ENCODE measurements at regions not wholly inside any gene's neighbourhood (a gene's known extent, or its start where the extent isn't known, plus 50 kb on each side); places are given as distances from the start of the nearest gene placed in this dataset.

GRCh38 chr4:60743654-60744053, 456.5 kb upstream of the ADGRL3 start:
- 17 to 57% methylated on average over 1 of the region's 1 CpG for WGBS, 2 donors
- Histone ChIP-seq H3K36me3 (no peaks in the 10 kb centered on the region), H3K4me1 (no peaks in the 10 kb centered on the region), H3K27ac (no peak overlapping the region), H3K4me3 (no peak overlapping the region), H3K27me3 (no peaks in the 10 kb centered on the region), H3K9me3 (no peaks in the 10 kb centered on the region)
- no peak for TF ChIP-seq CTCF (IDR thresholded peaks at IDR 0.05)
- no peak for TF ChIP-seq POLR2A (IDR thresholded peaks at IDR 0.05)
- intact Hi-C loops (cut with DNase I): no loop called here
- DNase-seq: no peak

GRCh38 chr4:60744767-60745166, 455.4 kb upstream of the ADGRL3 start:
- H3K9me3 ChIP-seq: no peaks in the 10 kb centered on the region
- no peak overlapping the region for H3K27ac ChIP-seq
- H3K36me3 ChIP-seq: no peaks in the 10 kb centered on the region
- H3K27me3 ChIP-seq: no peaks in the 10 kb centered on the region
- TF ChIP-seq CTCF (IDR thresholded peaks at IDR 0.05) (no peak), POLR2A (IDR thresholded peaks at IDR 0.05) (no peak)
- DNase-seq: no peak
- WGBS, 2 donors: 34 to 35% methylated on average over 2 of the region's 2 CpGs
- intact Hi-C loops (cut with DNase I): no loop called here
- H3K4me1 ChIP-seq: no peaks in the 10 kb centered on the region
- H3K4me3 ChIP-seq: no peak overlapping the region

- WGBS, 2 donors: 40 to 46% methylated on average over 3 of the region's 3 CpGs
- no peak for DNase-seq
- no peak overlapping the region for H3K4me3 ChIP-seq
- H3K4me1 ChIP-seq: no peaks in the 10 kb centered on the region
- TF ChIP-seq CTCF (IDR thresholded peaks at IDR 0.05) (no peak), POLR2A (IDR thresholded peaks at IDR 0.05) (no peak)
- H3K27me3 ChIP-seq: no peaks in the 10 kb centered on the region
- no peaks in the 10 kb centered on the region for H3K36me3 ChIP-seq
- H3K27ac ChIP-seq: no peak overlapping the region
- H3K9me3 ChIP-seq: no peaks in the 10 kb centered on the region
- intact Hi-C loops (cut with DNase I): no loop called here
Measured at GRCh38 chr4:60745800-60746571, 454.1 kb upstream of the ADGRL3 start.

DNA sequence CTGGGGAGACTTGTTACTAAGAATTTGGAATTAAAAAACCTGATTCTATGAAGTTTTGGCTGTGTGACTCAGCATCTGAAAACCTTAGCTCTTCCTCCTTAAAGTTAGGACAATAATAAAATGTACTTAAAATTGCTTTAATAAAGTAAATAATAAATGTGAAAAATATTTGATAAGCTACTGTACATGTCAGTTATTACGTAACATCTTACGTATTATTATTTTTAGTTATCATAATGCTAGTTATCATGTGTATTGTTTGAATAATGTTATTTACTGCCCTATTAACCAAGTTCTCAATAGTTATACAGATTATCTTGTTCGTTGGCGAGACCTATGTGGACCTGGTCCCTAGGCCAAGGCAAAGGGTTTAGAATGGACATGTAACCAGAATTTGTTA, 449.2 kb upstream of the ADGRL3 start:
- WGBS, 2 donors: 89 to 92% methylated on average over 4 of the region's 4 CpGs
- intact Hi-C loops (cut with DNase I): no loop called here

More for the DNA sequence above, 449.2 kb upstream of the ADGRL3 start:
- no peaks in the 10 kb centered on the region for H3K9me3 ChIP-seq
- TF ChIP-seq CTCF (IDR thresholded peaks at IDR 0.05) (no peak), POLR2A (IDR thresholded peaks at IDR 0.05) (no peak)
- no peaks in the 10 kb centered on the region for H3K4me1 ChIP-seq
- DNase-seq: no peak
- H3K36me3 ChIP-seq: no peaks in the 10 kb centered on the region
- no peaks in the 10 kb centered on the region for H3K27me3 ChIP-seq
- H3K27ac ChIP-seq: no peak overlapping the region
- no peak overlapping the region for H3K4me3 ChIP-seq
